ENCODE measurements at regions not wholly inside any gene's neighbourhood (a gene's known extent, or its start where the extent isn't known, plus 50 kb on each side); places are given as distances from the start of the nearest gene placed in this dataset.
"Not testable (repeated sequence)": the region's sequence is repeated elsewhere in the genome, so short reads cannot be mapped to it uniquely, and the experiment has no call there.

DNA sequence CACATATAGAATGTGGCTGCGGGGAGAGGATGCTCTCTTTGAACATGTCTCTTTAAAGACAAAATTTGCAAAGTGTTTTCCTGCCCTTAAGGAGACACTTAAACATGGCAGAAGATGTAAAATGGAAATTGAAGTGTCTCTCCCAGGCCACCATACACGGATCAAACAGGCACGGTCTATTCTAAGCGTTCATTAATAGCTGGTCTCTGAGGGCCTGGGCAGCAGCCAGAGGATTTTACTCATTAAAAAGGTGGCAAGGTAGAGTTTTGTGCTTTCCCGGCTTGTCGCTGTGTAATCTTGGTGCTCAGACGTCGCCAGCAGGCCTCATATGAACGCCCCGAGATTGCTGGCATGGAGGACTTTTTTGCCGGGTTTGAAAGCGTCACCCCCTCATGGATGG is 205.5 kb downstream of the EMX2 start:
- DNase-seq (ENCODE audit: low spot score), result no peak

DNA sequence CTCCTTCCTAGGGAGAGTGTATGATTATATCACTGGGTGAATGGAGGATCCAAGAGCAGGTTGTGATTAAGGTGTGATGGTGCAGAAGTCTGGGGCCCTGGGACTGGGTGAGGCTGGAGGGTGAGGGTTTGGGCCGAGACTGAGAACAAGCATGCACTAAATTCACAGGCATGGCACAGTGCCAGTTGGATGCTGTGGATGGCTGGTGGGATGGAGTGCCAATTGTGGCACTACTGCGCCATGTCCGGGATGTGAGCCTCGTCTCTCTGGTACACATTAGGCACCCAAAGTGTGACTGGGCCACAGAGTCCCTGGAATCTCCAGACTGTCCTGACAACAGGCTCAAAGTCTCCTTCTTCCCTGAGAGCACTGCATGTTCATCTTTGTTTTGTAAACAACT is 208.1 kb downstream of the EMX2 start:
- DNase-seq (ENCODE audit: low spot score), result no peak

DNA sequence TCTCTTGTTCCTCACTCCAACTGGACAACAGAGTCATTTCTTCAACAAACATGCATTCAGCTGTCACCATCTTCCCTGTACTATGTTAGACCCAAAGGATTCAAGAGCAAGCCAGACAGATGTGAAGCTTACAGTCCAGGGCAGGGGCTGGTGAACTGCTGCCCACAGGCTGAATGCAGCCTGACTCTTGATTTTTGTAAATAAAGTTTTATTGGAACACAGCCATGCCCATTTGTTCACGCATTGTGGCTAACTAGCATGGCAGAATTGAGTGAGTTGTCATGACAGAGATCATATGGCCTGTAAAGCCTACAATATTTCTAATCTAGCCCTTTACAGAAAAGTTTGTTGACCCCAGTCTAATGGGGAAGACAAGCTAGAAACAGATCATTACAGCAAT is 208.7 kb downstream of the EMX2 start:
- no peak for DNase-seq (ENCODE audit: low spot score)

DNA sequence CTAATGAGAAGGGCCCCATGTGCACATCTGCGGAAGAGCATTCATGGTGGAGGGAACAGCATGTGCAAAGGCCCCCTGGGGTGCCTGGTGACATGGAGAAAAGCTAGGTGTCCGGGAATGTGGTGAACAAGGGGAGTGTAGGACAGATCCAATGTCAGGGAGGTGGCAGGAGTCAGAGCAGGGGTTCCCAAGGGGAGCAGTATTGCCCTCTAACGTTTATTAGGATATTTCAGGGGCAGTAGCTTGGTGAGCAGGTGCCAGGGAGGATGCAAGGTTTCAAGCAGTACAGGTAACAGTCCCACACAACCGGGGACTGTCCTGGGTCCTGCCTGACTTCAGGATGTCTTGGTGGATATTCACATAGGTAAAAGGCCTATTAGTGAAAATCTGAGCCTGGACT is 209.6 kb downstream of the EMX2 start:
- no peak for DNase-seq (ENCODE audit: low spot score)

DNA sequence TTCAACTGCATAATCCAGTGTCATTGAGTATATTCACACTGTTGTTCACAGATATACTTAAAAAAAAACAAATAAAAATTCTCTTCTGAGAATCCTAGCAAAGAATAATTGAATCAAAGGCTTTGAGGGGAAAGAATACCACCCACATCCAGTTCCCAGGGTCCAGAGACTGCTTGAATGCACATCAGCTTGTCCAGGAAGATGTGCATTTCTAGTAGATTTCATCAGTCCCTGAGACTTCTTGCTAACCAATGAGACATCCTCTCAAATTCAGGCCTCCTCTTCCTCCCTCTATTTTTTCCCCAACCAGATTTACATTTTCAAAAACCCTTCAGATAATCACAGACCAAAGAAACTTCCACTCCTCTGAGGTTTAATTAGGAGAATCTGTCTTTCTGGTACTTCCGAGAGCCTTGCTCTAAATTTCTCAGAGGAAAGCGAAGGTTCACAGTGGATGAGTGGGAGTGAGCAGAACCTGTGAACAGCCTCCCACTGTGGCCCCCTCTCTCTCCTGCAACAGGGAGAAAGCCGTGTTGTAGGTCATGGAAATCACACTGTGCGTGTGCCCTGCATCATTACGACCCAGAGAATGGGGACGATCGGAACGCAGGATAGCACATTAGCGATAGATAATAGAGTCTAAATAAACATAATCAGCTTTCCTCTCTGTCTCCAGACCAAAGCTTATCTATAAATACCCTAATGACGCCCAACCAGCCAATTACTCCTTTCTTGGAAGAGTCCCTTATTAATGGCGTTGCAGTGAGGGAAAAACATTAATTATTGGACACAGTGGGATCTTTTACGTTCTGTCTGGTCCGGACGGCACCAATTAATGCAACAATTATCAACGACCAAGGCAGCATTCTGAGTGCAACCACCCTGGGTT is 212.5 kb downstream of the EMX2 start:
- no peak for DNase-seq (ENCODE audit: low spot score)

DNA sequence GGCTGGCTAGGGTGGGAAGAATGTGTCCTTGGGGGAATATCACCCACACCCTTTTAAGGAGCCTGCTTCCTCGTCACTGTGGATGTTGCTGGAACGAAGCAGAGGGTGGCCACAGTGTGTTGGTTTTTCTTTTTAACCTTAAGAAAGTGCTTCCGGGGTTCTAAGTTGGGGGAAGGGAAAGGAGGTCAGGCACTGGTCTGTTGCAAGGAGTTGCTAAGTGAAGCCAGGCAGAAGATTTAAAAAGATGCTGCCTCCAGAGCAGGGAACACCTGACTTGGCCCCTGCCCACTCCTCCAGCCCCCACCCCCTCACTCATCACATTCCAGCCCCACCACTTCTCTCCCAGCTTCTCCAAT is 213.1 kb downstream of the EMX2 start:
- DNase-seq (ENCODE audit: low spot score), result no peak

DNA sequence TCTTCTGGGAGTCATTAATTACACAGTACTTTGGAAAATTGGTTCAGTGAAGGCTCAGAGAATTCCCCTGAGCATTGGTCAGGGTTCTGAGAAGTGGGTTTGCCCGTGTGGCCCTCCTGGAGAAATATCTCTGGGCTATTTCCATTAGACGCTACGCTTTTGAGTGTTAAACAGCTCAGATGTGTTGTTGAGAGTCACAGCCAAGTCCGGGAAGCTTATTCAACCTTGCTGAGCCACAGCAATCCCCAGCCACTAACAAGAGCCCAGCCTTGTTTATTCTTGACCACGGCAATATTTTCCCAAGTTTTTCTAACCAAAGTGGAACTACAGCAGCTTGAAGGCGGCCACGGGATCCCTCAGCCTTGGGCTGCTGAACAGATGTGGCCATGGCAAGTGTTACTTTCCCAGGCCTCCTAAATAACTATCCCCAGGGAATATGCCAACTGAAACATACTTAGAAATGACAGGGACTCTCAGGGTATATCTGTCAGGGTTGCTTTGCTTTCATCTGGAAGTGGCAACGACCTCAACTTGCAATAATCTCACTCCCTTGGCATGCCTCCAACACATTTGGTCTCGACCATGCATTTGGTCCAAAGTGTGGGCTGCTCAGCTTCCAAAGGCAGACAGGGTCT is 214.7 kb downstream of the EMX2 start:
- DNase-seq (ENCODE audit: low spot score), result no peak

DNA sequence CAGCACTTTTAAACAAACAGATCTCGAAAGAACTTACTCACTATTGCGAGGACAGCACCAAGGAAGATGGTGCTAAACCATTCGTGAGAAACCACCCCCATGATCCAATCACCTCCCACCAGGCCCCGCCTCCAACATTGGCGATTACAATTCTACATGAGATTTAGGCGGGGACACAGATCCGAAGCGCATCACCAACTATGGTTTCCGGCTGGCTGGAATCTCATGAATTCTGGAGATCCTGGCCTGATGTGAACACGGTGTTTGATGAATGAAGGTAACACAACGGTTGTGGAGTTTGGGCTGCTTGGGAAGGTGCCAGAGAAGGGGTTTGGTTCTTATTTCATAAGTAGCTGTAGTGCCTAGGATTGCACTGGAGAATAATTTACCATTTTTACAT is 216.7 kb downstream of the EMX2 start:
- DNase-seq (ENCODE audit: low spot score), result no peak

DNA sequence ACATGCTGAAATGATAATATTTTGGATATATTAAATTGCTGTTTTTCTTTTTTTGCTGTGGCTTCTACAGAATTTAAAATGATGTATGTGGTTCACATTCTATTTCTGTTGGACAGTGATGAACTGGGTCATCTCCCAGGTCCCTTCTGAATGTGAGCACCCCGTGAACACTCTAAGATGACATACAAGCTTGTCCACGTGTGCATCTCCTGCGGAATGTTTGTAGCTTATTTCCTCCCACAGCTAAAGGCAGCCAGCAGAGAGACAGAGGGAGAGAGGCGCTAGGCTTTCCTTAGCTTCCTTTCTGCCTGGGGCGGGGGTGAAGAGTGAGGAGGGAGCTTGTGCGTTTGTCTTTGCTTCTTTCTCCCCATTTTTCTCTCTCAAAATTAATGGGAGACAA is 219.1 kb downstream of the EMX2 start:
- DNase-seq (ENCODE audit: low spot score), result no peak

DNA sequence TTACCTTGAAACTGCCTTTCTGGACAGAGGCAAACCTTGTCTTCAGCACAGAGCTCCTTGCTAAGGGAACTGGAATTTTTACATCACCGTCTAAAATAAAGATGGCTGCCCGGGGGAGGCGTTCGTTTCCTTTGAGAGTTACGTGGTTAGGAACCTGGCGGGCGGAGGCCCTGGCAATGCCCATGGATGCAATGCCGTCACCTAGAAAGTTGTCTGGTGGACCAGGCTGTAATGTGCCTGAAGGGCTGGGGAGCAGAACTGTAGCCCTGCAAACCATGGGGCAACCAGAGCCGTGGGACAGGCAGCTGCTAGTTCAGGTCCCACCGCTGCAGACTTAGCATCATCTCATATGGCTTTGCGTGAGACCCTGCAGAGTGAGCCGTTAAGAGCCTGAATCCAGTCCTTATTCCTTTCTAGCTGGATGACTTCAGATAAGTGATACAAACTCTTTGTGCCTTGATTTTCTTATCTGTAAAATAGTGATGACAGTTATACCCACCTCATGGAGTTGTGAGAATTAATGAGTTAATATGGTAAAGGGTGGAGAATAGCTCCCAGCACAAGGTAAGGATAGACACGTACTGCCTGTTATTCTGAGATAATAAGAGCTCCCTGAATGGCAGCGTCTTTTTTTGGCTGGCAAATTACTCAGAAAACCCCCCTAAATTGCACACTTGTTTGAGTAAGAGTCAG is 219.7 kb downstream of the EMX2 start:
- DNase-seq (ENCODE audit: low spot score), result no peak

DNA sequence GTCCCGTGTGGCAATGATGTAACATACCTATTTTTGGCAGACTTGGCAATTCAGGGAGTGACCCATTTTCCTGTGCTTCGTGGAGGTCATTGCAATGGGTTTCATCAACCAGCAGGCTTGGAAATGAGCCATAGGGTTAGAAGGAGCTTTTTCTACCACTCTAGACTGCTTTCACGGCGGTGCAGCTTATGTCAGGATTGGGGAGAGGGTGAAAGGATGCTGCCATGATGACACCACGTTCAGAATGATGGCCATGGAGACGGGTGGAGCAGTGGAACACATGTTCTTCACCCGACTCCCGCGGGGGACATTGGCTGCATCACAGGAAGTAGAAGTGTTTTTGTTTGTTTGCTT is 220.2 kb downstream of the EMX2 start:
- DNase-seq (ENCODE audit: low spot score), result no peak

DNA sequence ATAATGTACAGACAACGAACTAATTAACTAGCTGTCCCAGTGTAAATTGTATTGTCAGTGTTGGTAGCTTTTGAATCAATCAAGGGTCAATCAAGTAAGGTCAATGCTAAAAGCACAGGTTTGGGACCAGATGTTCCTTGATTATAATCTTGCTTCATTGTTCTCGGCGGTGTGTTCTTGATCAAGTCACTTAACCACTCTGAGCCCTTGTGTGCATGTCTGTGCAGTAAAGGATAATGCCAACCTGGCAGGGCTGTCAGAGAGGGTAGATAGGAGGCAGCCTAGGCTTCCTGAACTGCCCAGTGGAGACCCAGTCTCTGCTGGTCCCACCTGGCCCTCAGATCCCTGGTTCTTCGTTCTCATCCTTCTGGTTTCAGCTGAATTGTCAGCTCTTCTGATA is 221.0 kb downstream of the EMX2 start:
- no peak for DNase-seq (ENCODE audit: low spot score)

DNA sequence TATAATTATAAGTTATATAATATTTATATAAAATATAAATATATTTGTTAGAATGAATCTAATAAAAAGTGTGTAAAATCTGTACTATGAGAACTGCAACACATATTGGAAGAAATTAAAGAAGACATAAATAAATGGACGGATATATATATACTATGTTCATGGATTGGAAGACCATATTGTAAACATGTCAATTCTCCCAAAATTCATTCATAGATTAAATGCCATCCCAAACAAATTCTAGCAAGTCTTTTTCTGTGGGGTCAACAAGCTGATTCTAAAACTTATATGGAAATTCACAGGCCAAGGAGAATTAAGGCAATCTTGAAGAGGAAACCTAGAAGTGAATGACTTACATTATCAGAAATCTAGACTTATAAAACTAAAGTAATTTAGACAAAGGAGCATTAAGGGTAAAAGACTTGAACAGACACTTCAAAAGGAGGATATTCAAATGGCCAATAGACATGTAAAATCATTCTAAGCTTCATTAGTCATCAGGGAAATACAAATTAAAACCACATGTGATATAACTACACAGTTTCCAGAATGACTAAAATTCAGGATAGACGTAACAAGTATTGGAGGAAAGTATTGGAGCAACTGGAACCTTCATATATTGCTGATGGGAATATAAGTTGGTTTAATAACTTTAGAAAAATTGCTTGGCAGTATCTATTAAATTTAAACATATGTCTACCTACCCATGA is 225.9 kb downstream of the EMX2 start:
- no peak for DNase-seq (ENCODE audit: low spot score)

DNA sequence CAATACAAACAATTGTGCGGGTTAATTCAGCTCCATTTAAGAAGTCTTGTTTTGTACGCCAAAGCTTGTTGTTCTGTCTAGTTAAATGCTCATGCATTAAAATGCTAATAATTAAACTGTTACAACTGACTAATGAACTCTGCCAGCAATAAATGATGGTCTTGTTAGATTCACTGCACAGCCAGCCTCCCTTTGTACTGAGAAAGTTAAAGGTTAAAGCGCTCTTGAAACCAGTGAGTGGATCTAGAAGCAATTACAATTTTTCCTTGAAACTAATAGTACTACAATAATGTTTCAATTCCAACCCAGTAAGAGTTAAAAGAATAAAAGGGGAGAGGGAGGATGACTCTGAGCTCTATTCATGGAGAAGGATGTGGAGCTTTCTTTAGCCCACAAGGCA is 233.0 kb downstream of the EMX2 start:
- DNase-seq (ENCODE audit: low spot score), result no peak

DNA sequence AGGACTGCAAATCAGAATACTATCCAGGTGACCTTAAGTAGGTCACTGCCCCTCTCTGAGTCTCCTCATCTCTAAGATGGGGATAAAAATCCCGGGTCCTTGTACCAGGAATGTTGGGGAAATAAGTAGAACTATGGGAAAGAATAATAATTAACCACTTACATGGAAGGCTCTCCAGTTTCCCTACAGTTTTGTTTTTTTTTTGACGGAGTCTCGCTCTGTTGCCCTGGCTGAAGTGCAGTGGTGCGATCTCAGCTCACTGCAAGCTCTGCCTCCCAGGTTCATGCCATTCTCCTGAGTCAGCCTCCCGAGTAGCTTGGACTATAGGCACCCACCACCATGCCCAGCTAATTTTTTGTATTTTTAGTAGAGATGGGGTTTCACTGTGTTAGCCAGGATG is 234.7 kb downstream of the EMX2 start:
- not testable (repeated sequence) for DNase-seq (ENCODE audit: low spot score)

DNA sequence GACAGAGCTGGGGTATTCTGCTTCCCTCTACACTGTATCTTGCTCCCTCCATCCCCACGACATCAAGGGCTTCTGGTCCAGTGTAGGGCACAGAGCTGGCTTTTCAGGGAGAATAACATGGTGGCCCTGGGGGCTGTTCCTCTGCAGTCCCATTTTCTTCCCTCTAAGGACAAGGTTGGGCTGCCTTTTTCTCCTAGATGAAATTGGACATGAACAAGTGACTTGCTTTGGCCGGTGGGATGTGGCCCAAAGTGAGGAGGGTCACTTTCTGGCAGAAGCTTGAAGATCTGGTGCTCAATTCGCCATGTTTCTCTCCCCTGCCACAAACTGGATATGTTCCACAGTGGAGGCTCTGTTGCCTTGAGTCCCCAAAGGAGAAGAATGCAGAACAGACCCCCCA is 235.7 kb downstream of the EMX2 start:
- DNase-seq (ENCODE audit: low spot score), result no peak

DNA sequence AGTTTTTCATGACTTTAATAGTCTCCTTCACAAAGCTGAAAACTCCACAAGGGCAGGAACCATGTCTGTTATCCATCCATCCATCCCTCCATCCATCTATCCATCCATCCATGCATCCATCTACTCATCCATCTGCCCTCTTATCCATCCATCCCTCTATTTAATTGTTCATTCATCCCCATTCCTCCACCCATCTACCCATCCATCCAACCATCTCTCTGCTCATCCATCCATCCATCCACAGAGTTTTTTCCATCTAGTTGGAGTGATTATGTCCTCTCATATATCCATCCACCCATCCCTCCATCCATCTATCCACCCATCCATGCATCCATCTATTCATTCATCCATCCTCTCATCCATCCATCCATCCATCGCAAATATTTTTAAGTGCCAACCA is 237.9 kb downstream of the EMX2 start:
- DNase-seq (ENCODE audit: low spot score), result no peak

DNA sequence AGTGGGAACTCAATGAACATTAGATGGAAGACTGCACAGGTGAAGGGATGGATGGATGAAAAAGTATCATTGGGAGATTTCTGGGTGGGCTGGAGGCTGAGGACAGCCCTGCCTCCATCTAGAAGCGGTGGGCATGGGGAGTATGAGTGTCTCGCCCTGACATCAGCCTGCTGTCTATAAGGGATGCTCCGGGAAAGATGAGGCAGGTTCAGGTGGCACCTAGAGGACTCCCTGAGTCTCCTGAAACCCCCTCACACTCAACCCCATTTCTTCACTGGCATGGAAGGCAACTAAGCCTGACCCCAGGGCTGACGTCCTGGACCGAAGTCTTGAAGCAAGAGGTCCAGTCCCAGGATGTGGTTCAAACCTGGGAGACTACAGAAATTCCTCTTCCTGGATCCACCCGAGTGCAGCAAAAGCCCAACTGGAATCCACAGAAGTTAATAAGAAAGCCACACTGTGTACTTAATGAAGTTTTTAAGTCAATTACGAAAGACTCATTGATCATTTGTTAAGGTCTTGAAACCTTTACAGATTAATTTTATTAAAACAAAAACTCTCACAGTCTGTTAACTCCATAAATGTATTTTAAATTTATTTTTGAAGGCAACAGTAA is 238.8 kb downstream of the EMX2 start:
- no peak for DNase-seq (ENCODE audit: low spot score)

DNA sequence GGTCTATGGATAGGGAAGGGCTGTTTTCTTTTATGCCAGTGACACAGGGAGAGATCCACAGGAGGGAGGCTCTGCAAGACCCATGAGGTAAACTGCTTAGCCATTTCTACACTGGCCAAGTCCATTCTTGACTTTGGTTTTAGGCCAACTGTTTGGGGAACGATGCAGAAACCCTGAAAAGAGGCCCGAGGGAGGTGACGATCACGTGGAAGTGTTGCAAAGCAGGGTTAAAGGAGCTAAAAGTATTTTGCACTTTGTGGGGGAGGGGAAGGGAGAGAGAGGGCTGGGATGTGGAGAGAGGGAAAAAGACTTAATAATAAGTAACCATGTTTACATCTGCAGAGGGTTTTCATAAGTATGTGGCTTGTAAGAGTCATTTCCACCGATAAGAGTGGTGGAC is 239.7 kb downstream of the EMX2 start:
- DNase-seq (ENCODE audit: low spot score), result no peak

DNA sequence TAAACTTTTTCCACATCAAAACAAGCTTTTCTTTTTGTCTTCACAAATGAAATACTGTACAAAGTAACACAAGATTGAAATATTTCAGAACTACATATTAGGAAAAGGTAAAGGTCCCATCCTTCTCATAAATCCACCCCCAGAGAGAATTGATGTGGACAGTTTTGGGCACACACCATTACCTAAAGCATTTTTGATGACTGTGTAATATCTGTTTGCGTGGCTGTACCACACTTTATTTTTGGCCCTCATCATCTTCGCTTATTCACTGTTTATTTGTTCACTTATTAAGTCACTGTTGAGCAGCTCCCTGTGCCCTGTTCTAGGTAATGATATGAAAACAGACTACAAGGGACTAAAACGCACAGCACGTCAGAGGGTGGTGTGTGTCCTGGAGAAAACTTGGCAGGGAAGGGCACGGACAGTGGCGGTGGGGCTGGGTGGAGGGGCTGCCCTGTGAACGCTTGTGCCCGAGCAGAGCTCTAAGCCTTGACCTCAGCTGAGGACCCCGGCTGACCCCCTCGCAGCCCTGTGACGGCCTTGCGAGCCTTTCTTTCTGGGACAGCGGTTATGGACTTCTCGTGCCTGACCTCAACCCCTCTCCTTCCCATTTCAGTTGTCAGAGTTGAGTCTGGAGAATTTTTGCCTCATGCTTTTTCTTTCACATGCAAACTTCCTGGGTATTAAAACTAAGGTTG is 241.3 kb downstream of the EMX2 start:
- no peak for DNase-seq (ENCODE audit: low spot score)

DNA sequence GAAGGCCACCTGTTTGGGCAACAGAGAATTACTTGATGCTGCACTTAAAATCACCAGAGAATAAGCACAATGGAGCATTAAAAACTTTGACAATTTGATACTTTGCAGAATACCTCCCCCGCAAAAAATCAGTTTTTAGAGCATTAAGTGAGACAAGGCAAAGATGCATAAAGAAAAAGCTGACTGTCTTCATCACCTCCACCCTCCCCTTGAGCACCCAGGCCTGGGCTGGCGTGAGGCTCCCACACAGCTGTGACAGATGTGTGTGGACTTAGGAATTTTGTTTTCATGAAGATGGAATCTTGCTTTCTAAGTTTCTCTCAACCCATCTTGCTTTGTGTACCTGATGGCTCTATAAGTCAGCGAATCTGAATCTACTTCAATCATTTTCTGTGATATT is 242.2 kb downstream of the EMX2 start:
- DNase-seq (ENCODE audit: low spot score), result no peak

DNA sequence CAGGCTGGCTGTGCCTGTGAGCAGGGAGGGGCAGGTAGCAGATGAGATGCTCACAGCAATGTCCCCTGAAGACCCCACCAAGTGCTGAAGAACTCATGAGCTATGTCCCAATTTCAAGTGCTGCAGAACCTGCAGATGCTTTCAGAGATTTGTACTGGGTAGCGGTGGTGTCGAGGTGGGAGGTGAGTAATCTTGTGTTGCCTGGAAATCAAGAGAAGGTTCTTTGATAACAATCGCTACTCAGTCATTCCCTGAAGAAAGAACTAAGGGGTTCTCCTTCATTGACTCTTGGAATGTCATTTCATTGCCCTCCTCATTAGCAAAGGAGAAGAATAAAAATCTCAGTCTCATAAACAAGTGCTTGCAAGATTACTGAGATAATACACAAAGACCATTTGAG is 246.4 kb downstream of the EMX2 start:
- no peak for DNase-seq (ENCODE audit: low spot score)

All from mucosa of gallbladder (tissue), 1 donor.